ENCODE measurements at regions not wholly inside any gene's neighbourhood (a gene's known extent, or its start where the extent isn't known, plus 50 kb on each side); places are given as distances from the start of the nearest gene placed in this dataset.

DNA sequence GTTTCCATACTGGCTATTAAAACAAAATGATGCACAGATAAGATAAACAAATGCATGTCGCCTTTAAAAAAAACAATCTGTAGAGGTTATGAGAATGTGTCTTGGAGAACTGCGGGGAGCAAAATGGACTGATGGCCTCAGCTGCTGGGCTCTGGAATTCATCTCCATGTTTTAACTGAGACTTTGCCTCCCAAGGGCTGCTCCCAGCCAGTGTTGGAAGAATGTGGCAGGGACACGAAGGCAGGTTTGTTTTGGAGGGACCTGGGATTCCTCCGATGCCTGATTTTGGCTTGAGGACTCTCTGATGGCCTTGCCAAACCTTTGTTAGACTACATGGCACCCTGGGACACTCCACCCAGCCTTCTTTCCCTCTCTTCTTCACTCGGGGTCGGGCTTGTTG, 83.5 kb upstream of the AP1S2 start:
- TF ChIP-seq CTCF (conservative IDR thresholded peaks at IDR 0.05; ENCODE audit: low read depth, low read length) = no peak
- no peak for TF ChIP-seq CEBPB (IDR thresholded peaks at IDR 0.05; ENCODE audit: low read depth, low read length)
- TF ChIP-seq POLR2A (IDR thresholded peaks at IDR 0.05; ENCODE audit: low read depth, low read length) = no peak
- TF ChIP-seq FOS (IDR thresholded peaks at IDR 0.05; ENCODE audit: low read depth, low read length) = no peak
- no peak for TF ChIP-seq RAD21 (IDR thresholded peaks at IDR 0.05; ENCODE audit: low read length)
- TF ChIP-seq MAZ (IDR thresholded peaks at IDR 0.05; ENCODE audit: borderline replicate concordance, low read depth, low read length) = no peak
- TF ChIP-seq BHLHE40 (IDR thresholded peaks at IDR 0.05; ENCODE audit: low read depth, low read length) = no peak
- no peak for TF ChIP-seq NFE2L2 (IDR thresholded peaks at IDR 0.05; ENCODE audit: low read depth, low read length)
